ENCODE measurements at regions not wholly inside any gene's neighbourhood (a gene's known extent, or its start where the extent isn't known, plus 50 kb on each side); places are given as distances from the start of the nearest gene placed in this dataset.

GRCh38 chr3:167114619-167115018 is 265.5 kb downstream of the ZBBX start:
- H3K36me3 ChIP-seq: no peaks in the 10 kb centered on the region
- no peak overlapping the region for H3K27ac ChIP-seq
- no peaks in the 10 kb centered on the region for H3K27me3 ChIP-seq
- intact Hi-C loops (cut with DNase I; ENCODE audit: low total_unique reads): no loop called here
- DNase-seq: no peak
- H3K4me3 ChIP-seq: no peak overlapping the region
- TF ChIP-seq CTCF (IDR thresholded peaks at IDR 0.05): no peak
- no peaks in the 10 kb centered on the region for H3K9me3 ChIP-seq
- H3K4me1 ChIP-seq: no peaks in the 10 kb centered on the region

- Histone ChIP-seq H3K27me3 (no peaks in the 10 kb centered on the region), H3K4me1 (no peaks in the 10 kb centered on the region), H3K9me3 (no peaks in the 10 kb centered on the region), H3K4me3 (no peak overlapping the region), H3K36me3 (no peaks in the 10 kb centered on the region), H3K27ac (no peak overlapping the region)
- intact Hi-C loops (cut with DNase I; ENCODE audit: low total_unique reads): no loop called here
- no peak for DNase-seq
- TF ChIP-seq CTCF (IDR thresholded peaks at IDR 0.05): no peak
Observed at GRCh38 chr3:167113035-167113830, 266.9 kb downstream of the ZBBX start.

GRCh38 chr3:167110901-167111300 is 269.2 kb downstream of the ZBBX start:
- intact Hi-C loops (cut with DNase I; ENCODE audit: low total_unique reads): no loop called here
- no peak overlapping the region for H3K27ac ChIP-seq
- H3K4me1 ChIP-seq: no peaks in the 10 kb centered on the region
- no peak for TF ChIP-seq CTCF (IDR thresholded peaks at IDR 0.05)
- no peak overlapping the region for H3K4me3 ChIP-seq
- H3K9me3 ChIP-seq: no peaks in the 10 kb centered on the region
- no peaks in the 10 kb centered on the region for H3K27me3 ChIP-seq
- no peaks in the 10 kb centered on the region for H3K36me3 ChIP-seq
- DNase-seq: no peak

- no peak overlapping the region for H3K27ac ChIP-seq
- TF ChIP-seq CTCF (IDR thresholded peaks at IDR 0.05): no peak
- intact Hi-C loops (cut with DNase I; ENCODE audit: low total_unique reads): no loop called here
- no peak for DNase-seq
- H3K27me3 ChIP-seq: no peaks in the 10 kb centered on the region
- no peaks in the 10 kb centered on the region for H3K9me3 ChIP-seq
- no peak overlapping the region for H3K4me3 ChIP-seq
- no peaks in the 10 kb centered on the region for H3K36me3 ChIP-seq
- H3K4me1 ChIP-seq: no peaks in the 10 kb centered on the region
Observed at GRCh38 chr3:167109746-167110145, 270.4 kb downstream of the ZBBX start.

- Histone ChIP-seq H3K27ac (no peak overlapping the region), H3K4me1 (no peaks in the 10 kb centered on the region), H3K36me3 (no peaks in the 10 kb centered on the region), H3K4me3 (no peak overlapping the region), H3K27me3 (no peaks in the 10 kb centered on the region), H3K9me3 (no peaks in the 10 kb centered on the region)
- no peak for TF ChIP-seq CTCF (IDR thresholded peaks at IDR 0.05)
- DNase-seq: no peak
- intact Hi-C loops (cut with DNase I; ENCODE audit: low total_unique reads): no loop called here
Observed at GRCh38 chr3:167106456-167106855, 273.6 kb downstream of the ZBBX start.

Measured in tibial artery (tissue), 4 donors.